PC-3 (cell line): ENCODE measurements at regions not wholly inside any gene's neighbourhood (a gene's known extent, or its start where the extent isn't known, plus 50 kb on each side); places are given as distances from the start of the nearest gene placed in this dataset.

Experiments used
- EZH2 ChIP-seq: fragments of 300-600 bp; sonication (generic); IDR thresholded peaks from one replicate; pipeline ENCODE4 v1.6.1; 2017; ENCODE audit warnings: antibody characterized with exemption, mild to moderate bottlenecking, low read length; ENCODE audit not compliant: unreplicated experiment
- EZH2phosphoT487 ChIP-seq: fragments of 300-600 bp; sonication (generic); IDR thresholded peaks from 2 replicates; pipeline ENCODE4 v1.6.1; 2018; ENCODE audit warnings: mild to moderate bottlenecking, antibody characterized with exemption, low read length, borderline replicate concordance
- TF ChIP-seq, protein P1 (sequence below): fragments of 300-600 bp; sonication (generic); conservative IDR thresholded peaks from 2 replicates; pipeline ENCODE4 v1.5.1; 2017; ENCODE audit warnings: antibody characterized with exemption, low read depth, mild to moderate bottlenecking, low read length

GRCh38 chr18:10201226-10201625 is 253.2 kb upstream of the APCDD1 start:
- TF ChIP-seq, protein P1, sequence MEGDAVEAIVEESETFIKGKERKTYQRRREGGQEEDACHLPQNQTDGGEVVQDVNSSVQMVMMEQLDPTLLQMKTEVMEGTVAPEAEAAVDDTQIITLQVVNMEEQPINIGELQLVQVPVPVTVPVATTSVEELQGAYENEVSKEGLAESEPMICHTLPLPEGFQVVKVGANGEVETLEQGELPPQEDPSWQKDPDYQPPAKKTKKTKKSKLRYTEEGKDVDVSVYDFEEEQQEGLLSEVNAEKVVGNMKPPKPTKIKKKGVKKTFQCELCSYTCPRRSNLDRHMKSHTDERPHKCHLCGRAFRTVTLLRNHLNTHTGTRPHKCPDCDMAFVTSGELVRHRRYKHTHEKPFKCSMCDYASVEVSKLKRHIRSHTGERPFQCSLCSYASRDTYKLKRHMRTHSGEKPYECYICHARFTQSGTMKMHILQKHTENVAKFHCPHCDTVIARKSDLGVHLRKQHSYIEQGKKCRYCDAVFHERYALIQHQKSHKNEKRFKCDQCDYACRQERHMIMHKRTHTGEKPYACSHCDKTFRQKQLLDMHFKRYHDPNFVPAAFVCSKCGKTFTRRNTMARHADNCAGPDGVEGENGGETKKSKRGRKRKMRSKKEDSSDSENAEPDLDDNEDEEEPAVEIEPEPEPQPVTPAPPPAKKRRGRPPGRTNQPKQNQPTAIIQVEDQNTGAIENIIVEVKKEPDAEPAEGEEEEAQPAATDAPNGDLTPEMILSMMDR = no peak
- TF ChIP-seq EZH2 (no peak), EZH2phosphoT487 (no peak)
